ENCODE measurements at regions not wholly inside any gene's neighbourhood (a gene's known extent, or its start where the extent isn't known, plus 50 kb on each side); places are given as distances from the start of the nearest gene placed in this dataset.

GRCh38 chr13:74784959-74785358, 650.8 kb upstream of the KLF12 start:
- ChIA-PET RAD21 (ENCODE audit: unreplicated experiment) (no interaction called here), SMC1A (ENCODE audit: uncharacterized antibody, unreplicated experiment) (no interaction called here), POLR2A (no interaction called here), CTCF (no interaction called here)
- Histone ChIP-seq H3K36me3 (ENCODE audit: control insufficient read depth in 2 of 2, insufficient read depth in 2 of 2, low read length in 1 of 2) (no peaks in the 10 kb centered on the region), H3K27ac (ENCODE audit: control insufficient read depth, insufficient read depth) (no peak overlapping the region), H3K4me1 (ENCODE audit: control insufficient read depth, insufficient read depth, low read length) (no peaks in the 10 kb centered on the region), H2AFZ (ENCODE audit: control insufficient read depth, low read depth, low read length) (no peak overlapping the region), H3K4me2 (ENCODE audit: control insufficient read depth, insufficient read depth) (no peak overlapping the region), H3K4me3 (no peak overlapping the region), H3K9ac (ENCODE audit: control insufficient read depth, insufficient read depth, low read length) (no peak overlapping the region), H3K79me2 (ENCODE audit: control insufficient read depth, insufficient read depth, low read length) (no peaks in the 10 kb centered on the region), H3K9me3 (replicated peaks; ENCODE audit: control insufficient read depth, insufficient read depth, low read length) (no peaks in the 10 kb centered on the region), H4K20me1 (ENCODE audit: control insufficient read depth, insufficient read depth) (no peaks in the 10 kb centered on the region), H3K27me3 (replicated peaks in 1 of 2; ENCODE audit: control insufficient read depth in 2 of 2, insufficient read depth in 2 of 2, low read length in 1 of 2) (no peaks in the 10 kb centered on the region)
- BruUV-seq (replicated peaks): no TSS peak
- WGBS (ENCODE audit: insufficient coverage, insufficient replicate concordance, low lambda C conversion rate, missing lambda C conversion rate): 69% methylated on average over 3 of the region's 3 CpGs
- FAIRE-seq (no peak), ATAC-seq (no peak), DNase-seq (ENCODE audit: low read depth, low spot score) (no peak)
- intact Hi-C loops (cut with micrococcal nuclease; ENCODE audit: unreplicated experiment): no loop called here
- TF ChIP-seq TCF3 (IDR thresholded peaks at IDR 0.05; ENCODE audit: borderline replicate concordance, insufficient read depth, low read depth, low read length) (no peak), ZSCAN29 (IDR thresholded peaks at IDR 0.05) (no peak), STAT1 (conservative IDR thresholded peaks at IDR 0.05) (no peak), IKZF1 (conservative IDR thresholded peaks at IDR 0.05) (no peak), ZBTB33 (IDR thresholded peaks at IDR 0.05) (no peak), PAX8 (IDR thresholded peaks at IDR 0.05) (no peak)
- TF ChIP-seq, protein P1, sequence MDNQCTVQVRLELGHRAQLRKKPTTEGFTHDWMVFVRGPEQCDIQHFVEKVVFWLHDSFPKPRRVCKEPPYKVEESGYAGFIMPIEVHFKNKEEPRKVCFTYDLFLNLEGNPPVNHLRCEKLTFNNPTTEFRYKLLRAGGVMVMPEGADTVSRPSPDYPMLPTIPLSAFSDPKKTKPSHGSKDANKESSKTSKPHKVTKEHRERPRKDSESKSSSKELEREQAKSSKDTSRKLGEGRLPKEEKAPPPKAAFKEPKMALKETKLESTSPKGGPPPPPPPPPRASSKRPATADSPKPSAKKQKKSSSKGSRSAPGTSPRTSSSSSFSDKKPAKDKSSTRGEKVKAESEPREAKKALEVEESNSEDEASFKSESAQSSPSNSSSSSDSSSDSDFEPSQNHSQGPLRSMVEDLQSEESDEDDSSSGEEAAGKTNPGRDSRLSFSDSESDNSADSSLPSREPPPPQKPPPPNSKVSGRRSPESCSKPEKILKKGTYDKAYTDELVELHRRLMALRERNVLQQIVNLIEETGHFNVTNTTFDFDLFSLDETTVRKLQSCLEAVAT (IDR thresholded peaks at IDR 0.05): no peak
- in situ Hi-C loops (cut with MboI): no loop called here
